ENCODE measurements at regions not wholly inside any gene's neighbourhood (a gene's known extent, or its start where the extent isn't known, plus 50 kb on each side); places are given as distances from the start of the nearest gene placed in this dataset.

DNA sequence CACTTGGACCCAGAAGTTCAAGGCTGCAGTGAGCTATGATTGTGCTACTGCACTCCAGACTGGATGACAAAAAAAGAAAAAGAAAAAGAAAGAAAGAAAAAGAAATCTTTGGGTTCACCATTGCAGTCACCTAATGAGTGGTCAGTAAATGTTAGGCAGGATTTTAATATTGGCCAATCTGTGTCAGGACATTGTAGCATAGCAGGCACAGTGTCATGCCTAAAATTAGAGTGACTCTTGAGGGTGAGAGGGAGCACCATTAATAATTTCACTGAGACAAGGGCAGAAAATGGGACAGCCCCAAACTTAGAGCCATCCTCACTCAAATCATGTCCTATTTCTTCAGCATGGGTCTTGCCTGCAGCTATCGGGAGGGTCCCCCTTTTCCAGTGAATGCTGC lies 221.6 kb upstream of the NRP1 start:
- TF ChIP-seq, protein P1, sequence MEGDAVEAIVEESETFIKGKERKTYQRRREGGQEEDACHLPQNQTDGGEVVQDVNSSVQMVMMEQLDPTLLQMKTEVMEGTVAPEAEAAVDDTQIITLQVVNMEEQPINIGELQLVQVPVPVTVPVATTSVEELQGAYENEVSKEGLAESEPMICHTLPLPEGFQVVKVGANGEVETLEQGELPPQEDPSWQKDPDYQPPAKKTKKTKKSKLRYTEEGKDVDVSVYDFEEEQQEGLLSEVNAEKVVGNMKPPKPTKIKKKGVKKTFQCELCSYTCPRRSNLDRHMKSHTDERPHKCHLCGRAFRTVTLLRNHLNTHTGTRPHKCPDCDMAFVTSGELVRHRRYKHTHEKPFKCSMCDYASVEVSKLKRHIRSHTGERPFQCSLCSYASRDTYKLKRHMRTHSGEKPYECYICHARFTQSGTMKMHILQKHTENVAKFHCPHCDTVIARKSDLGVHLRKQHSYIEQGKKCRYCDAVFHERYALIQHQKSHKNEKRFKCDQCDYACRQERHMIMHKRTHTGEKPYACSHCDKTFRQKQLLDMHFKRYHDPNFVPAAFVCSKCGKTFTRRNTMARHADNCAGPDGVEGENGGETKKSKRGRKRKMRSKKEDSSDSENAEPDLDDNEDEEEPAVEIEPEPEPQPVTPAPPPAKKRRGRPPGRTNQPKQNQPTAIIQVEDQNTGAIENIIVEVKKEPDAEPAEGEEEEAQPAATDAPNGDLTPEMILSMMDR (IDR thresholded peaks at IDR 0.05) = no peak
- TF ChIP-seq EZH2 (IDR thresholded peaks at IDR 0.05; ENCODE audit: borderline replicate concordance, insufficient read depth, low read depth, low read length, poor library complexity, severe bottlenecking) = no peak

Data from B cell (primary cell).